ENCODE measurements at regions not wholly inside any gene's neighbourhood (a gene's known extent, or its start where the extent isn't known, plus 50 kb on each side); places are given as distances from the start of the nearest gene placed in this dataset.

GRCh38 chr5:60371065-60371464 is 328.9 kb downstream of the DEPDC1B start:
- no peaks in the 10 kb centered on the region for H3K27me3 Mint-ChIP-seq

GRCh38 chr5:60370508-60370907 is 329.5 kb downstream of the DEPDC1B start:
- H3K4me1 Mint-ChIP-seq (ENCODE audit: low read depth): no peaks in the 10 kb centered on the region
- no peak overlapping the region for H3K27ac Mint-ChIP-seq
- H3K36me3 Mint-ChIP-seq (ENCODE audit: low read depth): no peaks in the 10 kb centered on the region
- H3K27me3 Mint-ChIP-seq: no peaks in the 10 kb centered on the region
- H3K9me3 Mint-ChIP-seq: no peaks in the 10 kb centered on the region
- H3K4me3 Mint-ChIP-seq: no peak overlapping the region

More at GRCh38 chr5:60371065-60371464, 328.9 kb downstream of the DEPDC1B start:
- Mint-ChIP-seq H3K4me1 (ENCODE audit: low read depth) (no peaks in the 10 kb centered on the region), H3K4me3 (no peak overlapping the region), H3K36me3 (ENCODE audit: low read depth) (no peaks in the 10 kb centered on the region), H3K27ac (no peak overlapping the region), H3K9me3 (no peaks in the 10 kb centered on the region)

- no peak overlapping the region for H3K4me3 Mint-ChIP-seq
- H3K4me1 Mint-ChIP-seq (ENCODE audit: low read depth): no peaks in the 10 kb centered on the region
- H3K9me3 Mint-ChIP-seq: no peaks in the 10 kb centered on the region
- H3K36me3 Mint-ChIP-seq (ENCODE audit: low read depth): no peaks in the 10 kb centered on the region
- H3K27me3 Mint-ChIP-seq: no peaks in the 10 kb centered on the region
- no peak overlapping the region for H3K27ac Mint-ChIP-seq
Measured at GRCh38 chr5:60369391-60369790, 330.6 kb downstream of the DEPDC1B start.

- no peak overlapping the region for H3K4me3 Mint-ChIP-seq
- no peaks in the 10 kb centered on the region for H3K4me1 Mint-ChIP-seq (ENCODE audit: low read depth)
- H3K27me3 Mint-ChIP-seq: no peaks in the 10 kb centered on the region
- H3K9me3 Mint-ChIP-seq: peaks cover 6% of the 10 kb centered on the region
- H3K27ac Mint-ChIP-seq: no peak overlapping the region
- no peaks in the 10 kb centered on the region for H3K36me3 Mint-ChIP-seq (ENCODE audit: low read depth)
Measured at GRCh38 chr5:60368100-60368499, 331.9 kb downstream of the DEPDC1B start.

GRCh38 chr5:60366489-60366888 is 333.5 kb downstream of the DEPDC1B start:
- Mint-ChIP-seq H3K36me3 (ENCODE audit: low read depth) (no peaks in the 10 kb centered on the region), H3K4me3 (no peak overlapping the region), H3K9me3 (peaks cover 7% of the 10 kb centered on the region), H3K27ac (no peak overlapping the region), H3K4me1 (ENCODE audit: low read depth) (no peaks in the 10 kb centered on the region), H3K27me3 (no peaks in the 10 kb centered on the region)

GRCh38 chr5:60365001-60365400 is 335.0 kb downstream of the DEPDC1B start:
- Mint-ChIP-seq H3K27me3 (no peaks in the 10 kb centered on the region), H3K27ac (no peak overlapping the region), H3K9me3 (peaks cover 7% of the 10 kb centered on the region), H3K4me1 (ENCODE audit: low read depth) (no peaks in the 10 kb centered on the region), H3K36me3 (ENCODE audit: low read depth) (no peaks in the 10 kb centered on the region), H3K4me3 (no peak overlapping the region)

GRCh38 chr5:60362158-60362557 is 337.8 kb downstream of the DEPDC1B start:
- H3K4me3 Mint-ChIP-seq: no peak overlapping the region

GRCh38 chr5:60360355-60360754 is 339.6 kb downstream of the DEPDC1B start:
- Mint-ChIP-seq H3K36me3 (ENCODE audit: low read depth) (no peaks in the 10 kb centered on the region), H3K4me1 (ENCODE audit: low read depth) (no peaks in the 10 kb centered on the region), H3K27ac (no peak overlapping the region)

More at GRCh38 chr5:60362158-60362557, 337.8 kb downstream of the DEPDC1B start:
- Mint-ChIP-seq H3K9me3 (peaks cover 7% of the 10 kb centered on the region), H3K27ac (no peak overlapping the region), H3K36me3 (ENCODE audit: low read depth) (no peaks in the 10 kb centered on the region), H3K4me1 (ENCODE audit: low read depth) (no peaks in the 10 kb centered on the region), H3K27me3 (peaks cover 4% of the 10 kb centered on the region)

GRCh38 chr5:60357302-60357701 is 342.7 kb downstream of the DEPDC1B start:
- Mint-ChIP-seq H3K4me3 (no peak overlapping the region), H3K9me3 (no peaks in the 10 kb centered on the region), H3K36me3 (ENCODE audit: low read depth) (no peaks in the 10 kb centered on the region), H3K27me3 (peaks cover 4% of the 10 kb centered on the region), H3K27ac (no peak overlapping the region), H3K4me1 (ENCODE audit: low read depth) (no peaks in the 10 kb centered on the region)

More at GRCh38 chr5:60360355-60360754, 339.6 kb downstream of the DEPDC1B start:
- H3K27me3 Mint-ChIP-seq: peaks cover 4% of the 10 kb centered on the region
- peaks cover 7% of the 10 kb centered on the region for H3K9me3 Mint-ChIP-seq
- no peak overlapping the region for H3K4me3 Mint-ChIP-seq

- Mint-ChIP-seq H3K4me3 (no peak overlapping the region), H3K36me3 (ENCODE audit: low read depth) (no peaks in the 10 kb centered on the region), H3K4me1 (ENCODE audit: low read depth) (no peaks in the 10 kb centered on the region), H3K27ac (no peak overlapping the region), H3K9me3 (no peaks in the 10 kb centered on the region), H3K27me3 (peaks cover 4% of the 10 kb centered on the region)
Measured at GRCh38 chr5:60356745-60357144, 343.2 kb downstream of the DEPDC1B start.

GRCh38 chr5:60355181-60355580 is 344.8 kb downstream of the DEPDC1B start:
- H3K4me1 Mint-ChIP-seq (ENCODE audit: low read depth): no peaks in the 10 kb centered on the region
- H3K36me3 Mint-ChIP-seq (ENCODE audit: low read depth): no peaks in the 10 kb centered on the region
- H3K27me3 Mint-ChIP-seq: peaks cover 4% of the 10 kb centered on the region
- no peak overlapping the region for H3K27ac Mint-ChIP-seq
- H3K9me3 Mint-ChIP-seq: no peaks in the 10 kb centered on the region
- H3K4me3 Mint-ChIP-seq: no peak overlapping the region

- Mint-ChIP-seq H3K4me1 (ENCODE audit: low read depth) (no peaks in the 10 kb centered on the region), H3K27ac (no peak overlapping the region), H3K9me3 (no peaks in the 10 kb centered on the region), H3K36me3 (ENCODE audit: low read depth) (no peaks in the 10 kb centered on the region), H3K27me3 (no peaks in the 10 kb centered on the region), H3K4me3 (no peak overlapping the region)
Measured at GRCh38 chr5:60354311-60354710, 345.7 kb downstream of the DEPDC1B start.

GRCh38 chr5:60352992-60353599 is 346.9 kb downstream of the DEPDC1B start:
- H3K27ac Mint-ChIP-seq: no peak overlapping the region
- H3K27me3 Mint-ChIP-seq: no peaks in the 10 kb centered on the region
- no peaks in the 10 kb centered on the region for H3K4me1 Mint-ChIP-seq (ENCODE audit: low read depth)
- no peaks in the 10 kb centered on the region for H3K36me3 Mint-ChIP-seq (ENCODE audit: low read depth)
- H3K9me3 Mint-ChIP-seq: no peaks in the 10 kb centered on the region
- H3K4me3 Mint-ChIP-seq: no peak overlapping the region

- Mint-ChIP-seq H3K36me3 (ENCODE audit: low read depth) (no peaks in the 10 kb centered on the region), H3K27ac (no peak overlapping the region), H3K4me1 (ENCODE audit: low read depth) (no peaks in the 10 kb centered on the region), H3K4me3 (no peak overlapping the region), H3K27me3 (no peaks in the 10 kb centered on the region), H3K9me3 (no peaks in the 10 kb centered on the region)
Measured at GRCh38 chr5:60350794-60351193, 349.2 kb downstream of the DEPDC1B start.

- no peaks in the 10 kb centered on the region for H3K9me3 Mint-ChIP-seq
- no peaks in the 10 kb centered on the region for H3K4me1 Mint-ChIP-seq (ENCODE audit: low read depth)
- H3K27ac Mint-ChIP-seq: no peak overlapping the region
- no peak overlapping the region for H3K4me3 Mint-ChIP-seq
- no peaks in the 10 kb centered on the region for H3K36me3 Mint-ChIP-seq (ENCODE audit: low read depth)
- H3K27me3 Mint-ChIP-seq: no peaks in the 10 kb centered on the region
Measured at GRCh38 chr5:60349891-60350415, 350.0 kb downstream of the DEPDC1B start.

- H3K27me3 Mint-ChIP-seq: no peaks in the 10 kb centered on the region
- no peak overlapping the region for H3K27ac Mint-ChIP-seq
- H3K4me1 Mint-ChIP-seq (ENCODE audit: low read depth): no peaks in the 10 kb centered on the region
- no peaks in the 10 kb centered on the region for H3K36me3 Mint-ChIP-seq (ENCODE audit: low read depth)
- no peak overlapping the region for H3K4me3 Mint-ChIP-seq
- no peaks in the 10 kb centered on the region for H3K9me3 Mint-ChIP-seq
Measured at GRCh38 chr5:60346393-60346792, 353.6 kb downstream of the DEPDC1B start.

Measured in stimulated activated naive CD8-positive, alpha-beta T cell treated with anti-CD3 and anti-CD28 coated beads, Interleukin-15, Interleukin-2, amounts not matched to agents 100 ng/mL and 50 ng/mL, for 24 hours (primary cell).